ENCODE measurements at regions not wholly inside any gene's neighbourhood (a gene's known extent, or its start where the extent isn't known, plus 50 kb on each side); places are given as distances from the start of the nearest gene placed in this dataset.

DNA sequence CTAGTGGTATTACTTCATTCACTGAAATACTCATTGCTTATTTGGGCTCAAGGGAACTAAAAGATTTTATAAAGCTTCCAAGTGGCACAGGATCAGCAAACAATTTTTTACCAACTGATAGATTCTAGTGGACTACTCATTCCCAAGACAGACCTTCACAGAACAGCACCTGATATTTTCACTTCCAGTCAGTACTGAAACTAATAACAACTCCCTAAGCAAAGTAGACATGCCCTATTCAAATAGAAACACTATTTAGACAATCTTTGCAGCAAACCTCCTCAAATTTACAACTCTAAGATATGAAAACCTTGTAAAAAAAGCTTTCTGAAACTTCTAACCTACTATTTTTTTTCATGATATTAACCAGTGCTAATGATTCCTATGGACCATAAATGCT is 2345.8 kb downstream of the LRRC4C start:
- Histone ChIP-seq H3K4me3 (ENCODE audit: low read depth, low read length) (no peak overlapping the region), H3K36me3 (ENCODE audit: control insufficient read depth, insufficient read depth, low read length) (no peaks in the 10 kb centered on the region), H3K27me3 (ENCODE audit: control insufficient read depth, insufficient read depth, low read length) (no peaks in the 10 kb centered on the region)
- TF ChIP-seq, protein P1, sequence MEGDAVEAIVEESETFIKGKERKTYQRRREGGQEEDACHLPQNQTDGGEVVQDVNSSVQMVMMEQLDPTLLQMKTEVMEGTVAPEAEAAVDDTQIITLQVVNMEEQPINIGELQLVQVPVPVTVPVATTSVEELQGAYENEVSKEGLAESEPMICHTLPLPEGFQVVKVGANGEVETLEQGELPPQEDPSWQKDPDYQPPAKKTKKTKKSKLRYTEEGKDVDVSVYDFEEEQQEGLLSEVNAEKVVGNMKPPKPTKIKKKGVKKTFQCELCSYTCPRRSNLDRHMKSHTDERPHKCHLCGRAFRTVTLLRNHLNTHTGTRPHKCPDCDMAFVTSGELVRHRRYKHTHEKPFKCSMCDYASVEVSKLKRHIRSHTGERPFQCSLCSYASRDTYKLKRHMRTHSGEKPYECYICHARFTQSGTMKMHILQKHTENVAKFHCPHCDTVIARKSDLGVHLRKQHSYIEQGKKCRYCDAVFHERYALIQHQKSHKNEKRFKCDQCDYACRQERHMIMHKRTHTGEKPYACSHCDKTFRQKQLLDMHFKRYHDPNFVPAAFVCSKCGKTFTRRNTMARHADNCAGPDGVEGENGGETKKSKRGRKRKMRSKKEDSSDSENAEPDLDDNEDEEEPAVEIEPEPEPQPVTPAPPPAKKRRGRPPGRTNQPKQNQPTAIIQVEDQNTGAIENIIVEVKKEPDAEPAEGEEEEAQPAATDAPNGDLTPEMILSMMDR (IDR thresholded peaks at IDR 0.05; ENCODE audit: insufficient read depth, low read depth, low read length), result no peak
- ChIA-PET CTCF (no interaction called here), POLR2A (no interaction called here)
- no peak for DNase-seq (ENCODE audit: low read depth)

DNA sequence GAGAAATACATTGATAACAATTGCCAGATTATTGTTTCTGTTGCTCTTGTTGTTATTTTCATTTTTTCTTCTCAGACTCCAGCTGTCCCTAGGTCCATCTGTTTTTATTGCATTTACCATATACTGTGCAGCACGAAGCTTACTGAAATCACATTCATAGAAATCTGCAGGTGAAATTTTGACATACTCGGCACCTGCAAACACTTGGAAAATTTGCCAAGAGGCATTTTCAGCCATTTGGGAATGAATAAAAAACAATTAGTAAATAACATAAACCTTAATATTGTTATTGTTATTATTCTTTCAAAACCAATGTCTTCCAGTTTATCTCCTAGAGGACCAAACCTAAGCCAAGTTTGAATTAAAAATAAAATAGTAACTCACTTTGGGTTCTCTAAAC is 2357.2 kb downstream of the LRRC4C start:
- no peaks in the 10 kb centered on the region for H3K36me3 ChIP-seq (ENCODE audit: control insufficient read depth, insufficient read depth, low read length)
- TF ChIP-seq, protein P1 (IDR thresholded peaks at IDR 0.05; ENCODE audit: insufficient read depth, low read depth, low read length), result no peak
- H3K4me3 ChIP-seq (ENCODE audit: low read depth, low read length), result no peak overlapping the region
- no peak for DNase-seq (ENCODE audit: low read depth)
- no peaks in the 10 kb centered on the region for H3K27me3 ChIP-seq (ENCODE audit: control insufficient read depth, insufficient read depth, low read length)
- POLR2A ChIA-PET, result no interaction called here
- CTCF ChIA-PET, result interaction anchor here (0.5 kb wide), 1 partner anchor 1250 kb away, joined by 3 read pairs; no protein-coding TSS in a partner anchor

DNA sequence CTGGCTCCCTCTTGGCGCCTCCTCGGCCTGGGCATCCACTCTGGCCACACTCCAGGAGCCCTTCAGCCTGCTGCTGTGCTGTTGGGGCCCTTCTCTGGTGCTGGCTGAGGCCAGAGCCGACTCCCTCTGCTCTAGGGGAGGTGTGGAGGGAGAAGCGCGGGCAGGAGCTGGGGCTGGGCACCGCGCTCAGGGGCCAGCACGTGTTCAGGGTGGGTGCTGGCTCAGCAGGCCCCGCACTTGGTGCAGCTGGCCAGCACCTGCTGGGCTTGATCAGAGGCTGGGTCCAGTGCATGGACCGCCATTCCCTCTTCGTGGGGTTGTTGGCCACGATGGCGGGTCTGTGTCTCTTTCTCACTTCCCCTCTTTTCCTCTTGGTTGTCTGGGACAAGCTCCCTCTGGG is 2381.0 kb downstream of the LRRC4C start:
- Histone ChIP-seq H3K4me3 (ENCODE audit: low read depth, low read length) (no peak overlapping the region), H3K36me3 (ENCODE audit: control insufficient read depth, insufficient read depth, low read length) (no peaks in the 10 kb centered on the region), H3K27me3 (ENCODE audit: control insufficient read depth, insufficient read depth, low read length) (no peaks in the 10 kb centered on the region)
- no peak for DNase-seq (ENCODE audit: low read depth)
- TF ChIP-seq, protein P1 (IDR thresholded peaks at IDR 0.05; ENCODE audit: insufficient read depth, low read depth, low read length), result no peak
- CTCF ChIA-PET, result no interaction called here
- POLR2A ChIA-PET, result no interaction called here

DNA sequence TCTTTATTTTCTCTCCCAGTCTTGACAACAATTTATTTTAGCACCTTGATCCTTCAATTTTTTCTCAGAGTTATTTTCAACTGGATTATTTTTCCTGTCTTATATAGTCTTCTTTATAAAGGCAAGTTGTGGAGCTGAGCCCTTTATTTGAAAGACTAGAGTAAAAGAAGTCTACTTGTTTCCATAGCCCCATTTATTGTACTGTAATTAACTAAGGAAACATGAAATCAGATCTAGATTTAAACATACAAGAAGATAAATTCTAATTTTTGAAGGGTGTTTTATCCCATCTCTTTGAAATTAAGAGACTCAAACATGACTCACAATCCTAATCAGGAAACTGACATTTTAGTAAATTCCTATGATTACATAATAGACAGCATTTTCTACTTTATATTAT is 2421.8 kb downstream of the LRRC4C start:
- H3K27me3 ChIP-seq (ENCODE audit: control insufficient read depth, insufficient read depth, low read length), result no peaks in the 10 kb centered on the region
- DNase-seq (ENCODE audit: low read depth), result no peak
- no peak overlapping the region for H3K4me3 ChIP-seq (ENCODE audit: low read depth, low read length)
- TF ChIP-seq, protein P1 (IDR thresholded peaks at IDR 0.05; ENCODE audit: insufficient read depth, low read depth, low read length), result no peak
- CTCF ChIA-PET, result no interaction called here
- H3K36me3 ChIP-seq (ENCODE audit: control insufficient read depth, insufficient read depth, low read length), result no peaks in the 10 kb centered on the region
- POLR2A ChIA-PET, result no interaction called here

DNA sequence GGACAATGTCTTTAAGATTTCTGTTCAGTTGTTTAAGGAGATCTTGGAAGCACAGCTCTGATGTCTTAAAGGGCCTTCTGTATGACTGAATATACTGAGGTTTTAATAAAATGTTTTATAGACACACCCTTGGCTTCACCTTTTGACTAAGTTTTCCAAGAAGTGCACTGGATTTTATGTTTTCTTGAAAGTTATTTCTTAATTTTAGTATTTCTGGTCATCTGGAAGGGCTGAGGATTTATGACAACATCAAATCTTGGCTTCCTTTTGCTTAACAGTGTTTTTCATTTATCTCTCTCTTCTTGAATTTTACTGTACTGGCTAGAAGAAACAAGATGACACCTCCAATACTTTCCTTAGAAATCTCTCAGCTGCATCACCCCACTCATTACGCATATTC is 2423.4 kb downstream of the LRRC4C start:
- H3K27me3 ChIP-seq (ENCODE audit: control insufficient read depth, insufficient read depth, low read length), result no peaks in the 10 kb centered on the region
- no peaks in the 10 kb centered on the region for H3K36me3 ChIP-seq (ENCODE audit: control insufficient read depth, insufficient read depth, low read length)
- TF ChIP-seq, protein P1 (IDR thresholded peaks at IDR 0.05; ENCODE audit: insufficient read depth, low read depth, low read length), result no peak
- POLR2A ChIA-PET, result no interaction called here
- DNase-seq (ENCODE audit: low read depth), result no peak
- H3K4me3 ChIP-seq (ENCODE audit: low read depth, low read length), result no peak overlapping the region
- CTCF ChIA-PET, result no interaction called here
